Transverse colon (tissue), 4 donors: ENCODE measurements at regions not wholly inside any gene's neighbourhood (a gene's known extent, or its start where the extent isn't known, plus 50 kb on each side); places are given as distances from the start of the nearest gene placed in this dataset.

Source experiments
- CTCF ChIP-seq, 5 experiments: fragments of 200-600 bp in 3 of 5; fragments of 450-650 bp in 2 of 5; sonication (generic) in 3 of 5; IDR thresholded peaks; 1 replicate in 2 of 5; 2 replicates in 3 of 5; pipeline ENCODE4 v1.5.1; 2016 to 2017; ENCODE audit warnings: antibody characterized with exemption in 5 of 5, inconsistent platforms in 3 of 5, mild to moderate bottlenecking in 2 of 5, moderate library complexity in 1 of 5
- EP300 ChIP-seq: sonication (generic); formaldehyde crosslinking; IDR thresholded peaks from one replicate; pipeline ENCODE4 v1.6.1; 2017; ENCODE audit warnings: antibody characterized with exemption, low read depth
- POLR2A ChIP-seq: fragments of 450-650 bp; IDR thresholded peaks from one replicate; pipeline ENCODE4 v1.6.1; 2016; ENCODE audit warnings: antibody characterized with exemption, mild to moderate bottlenecking, moderate library complexity
- POLR2AphosphoS5 ChIP-seq, 3 donors: sonication (generic); formaldehyde crosslinking; IDR thresholded peaks; one replicate each; pipeline ENCODE4 v1.6.1; 2016; ENCODE audit warnings: antibody characterized with exemption in 3 of 3

GRCh38 chr1:58895082-58895481, 111.2 kb upstream of the JUN start:
- no peak for TF ChIP-seq POLR2AphosphoS5 (IDR thresholded peaks at IDR 0.05)
- no peak for TF ChIP-seq CTCF (IDR thresholded peaks at IDR 0.05)
- TF ChIP-seq POLR2A: no peak
- TF ChIP-seq EP300: no peak
